Stimulated activated naive CD8-positive, alpha-beta T cell treated with anti-CD3 and anti-CD28 coated beads, Interleukin-15, amount 100 ng/mL, for 72 hours (primary cell): ENCODE measurements at regions not wholly inside any gene's neighbourhood (a gene's known extent, or its start where the extent isn't known, plus 50 kb on each side); places are given as distances from the start of the nearest gene placed in this dataset.
"Not testable (repeated sequence)": the region's sequence is repeated elsewhere in the genome, so short reads cannot be mapped to it uniquely, and the experiment has no call there.

Source experiments
- ATAC-seq: fragments of 150-1000 bp; cut with Tn5 transposase; 2 replicates; pipeline ENCODE4 v1.10.0; 2021; ENCODE audit warnings: mild to moderate bottlenecking, moderate library complexity
- DNase-seq, 2 donors: peaks; one replicate each; pipeline ENCODE4 v3.0.0; 2021 to 2022
- H3K27ac Mint-ChIP-seq, 2 donors: one replicate each; pipeline ENCODE4 v1.8.0; 2022; ENCODE audit warnings: mild to moderate bottlenecking in 2 of 2, mixed read lengths in 2 of 2, moderate library complexity in 2 of 2
- H3K27me3 Mint-ChIP-seq: one replicate; pipeline ENCODE4 v1.8.0; 2022; ENCODE audit warnings: mixed read lengths
- H3K4me1 Mint-ChIP-seq: one replicate; pipeline ENCODE4 v1.8.0; 2022; ENCODE audit warnings: mild to moderate bottlenecking, mixed read lengths
- H3K4me3 Mint-ChIP-seq, 2 donors: one replicate each; pipeline ENCODE4 v1.8.0; 2022; ENCODE audit warnings: mild to moderate bottlenecking in 2 of 2, mixed read lengths in 2 of 2, moderate library complexity in 1 of 2
- H3K9me3 Mint-ChIP-seq, 2 donors: one replicate each; pipeline ENCODE4 v1.8.0; 2022; ENCODE audit warnings: mixed read lengths in 2 of 2

DNA sequence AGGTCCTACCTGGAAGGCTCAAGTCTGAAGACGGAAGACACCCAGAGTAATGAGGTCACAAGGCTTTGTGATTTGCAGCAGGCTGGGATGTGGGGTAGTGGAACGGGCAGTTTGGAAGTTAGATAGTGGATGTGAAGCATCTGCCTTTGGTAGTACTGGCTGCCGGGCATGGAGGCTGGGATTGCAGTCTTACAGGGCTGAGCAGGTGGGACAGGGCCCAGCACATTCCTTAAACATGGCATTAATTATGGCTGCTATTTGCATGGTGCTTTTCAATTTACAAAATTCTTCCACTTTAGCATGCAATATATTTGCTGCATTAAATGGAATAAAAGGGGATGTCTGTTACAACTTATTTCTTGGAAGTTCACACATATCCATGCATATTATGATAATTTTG is 161.2 kb downstream of the UTP18 start:
- H3K4me1 Mint-ChIP-seq: peaks cover 13% of the 10 kb centered on the region
- H3K27ac Mint-ChIP-seq: no peak overlapping the region
- H3K4me3 Mint-ChIP-seq: no peak overlapping the region
- DNase-seq: no peak
- H3K9me3 Mint-ChIP-seq: no peaks in the 10 kb centered on the region
- H3K27me3 Mint-ChIP-seq: no peaks in the 10 kb centered on the region
- no peak for ATAC-seq

DNA sequence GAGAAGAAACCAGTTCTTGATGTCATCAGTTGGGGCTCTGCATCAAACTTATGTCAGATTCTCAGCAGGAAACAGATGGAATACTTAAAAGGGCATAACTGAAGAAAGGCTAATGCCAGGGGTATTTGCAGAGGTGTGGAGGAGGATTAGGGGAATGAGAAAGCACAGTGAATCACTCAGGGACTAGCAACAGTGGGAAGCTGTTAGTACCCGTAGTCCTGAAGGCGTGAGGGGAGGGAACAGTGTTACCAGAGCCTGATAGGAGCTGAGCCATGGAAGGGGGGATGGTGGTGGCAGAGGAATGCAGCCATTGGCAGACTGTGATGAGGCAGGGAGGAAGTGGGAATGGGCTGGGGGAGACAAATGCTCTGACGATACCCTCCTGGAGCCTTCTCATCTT is 162.3 kb downstream of the UTP18 start:
- Mint-ChIP-seq H3K9me3 (no peaks in the 10 kb centered on the region), H3K27ac (peak overlapping the region in 1 of 2 donors; percentile 3), H3K27me3 (no peaks in the 10 kb centered on the region), H3K4me3 (no peak overlapping the region), H3K4me1 (peaks cover 24% of the 10 kb centered on the region)
- DNase-seq: no peak
- ATAC-seq: no peak

- no peaks in the 10 kb centered on the region for H3K9me3 Mint-ChIP-seq
- H3K27ac Mint-ChIP-seq: no peak overlapping the region
- H3K4me3 Mint-ChIP-seq: no peak overlapping the region
- peaks cover 30% of the 10 kb centered on the region for H3K4me1 Mint-ChIP-seq
- DNase-seq (no peak), ATAC-seq (no peak)
- no peaks in the 10 kb centered on the region for H3K27me3 Mint-ChIP-seq
Measured at GRCh38 chr17:51423421-51424160, 163.2 kb downstream of the UTP18 start.

DNA sequence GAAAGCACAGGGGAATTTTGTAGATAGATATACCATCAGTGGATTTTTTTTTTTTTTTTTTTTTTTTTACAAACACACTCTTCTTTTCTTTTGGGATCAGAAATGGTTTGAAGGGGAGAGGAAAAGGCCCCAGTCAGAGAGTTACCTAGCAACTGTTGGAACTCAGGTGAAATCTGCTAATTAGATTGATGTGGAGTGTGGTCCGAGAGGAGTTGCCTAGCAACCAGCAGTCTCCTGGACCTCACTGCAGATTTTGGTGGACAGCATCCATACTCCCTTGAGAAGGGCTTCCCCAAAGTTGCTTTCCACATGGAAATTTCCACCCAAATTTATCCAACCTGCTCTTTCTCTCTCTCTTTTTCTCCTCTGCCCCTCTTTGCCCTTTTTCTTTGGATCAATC is 165.4 kb downstream of the UTP18 start:
- H3K4me3 Mint-ChIP-seq: no peak overlapping the region
- no peak for ATAC-seq
- peak overlapping the region in 1 of 2 donors; percentile 36 for H3K27ac Mint-ChIP-seq
- H3K4me1 Mint-ChIP-seq: peaks cover 44% of the 10 kb centered on the region
- DNase-seq: no peak
- H3K27me3 Mint-ChIP-seq: no peaks in the 10 kb centered on the region
- no peaks in the 10 kb centered on the region for H3K9me3 Mint-ChIP-seq

GRCh38 chr17:51427323-51427811 is 167.0 kb downstream of the UTP18 start:
- DNase-seq (no peak), ATAC-seq (peak; percentile 70)
- Mint-ChIP-seq H3K27me3 (no peaks in the 10 kb centered on the region), H3K9me3 (no peaks in the 10 kb centered on the region), H3K4me1 (peaks cover 45% of the 10 kb centered on the region), H3K27ac (peak overlapping the region; percentile 57 to 96), H3K4me3 (peak overlapping the region; percentile 67 to 72)

DNA sequence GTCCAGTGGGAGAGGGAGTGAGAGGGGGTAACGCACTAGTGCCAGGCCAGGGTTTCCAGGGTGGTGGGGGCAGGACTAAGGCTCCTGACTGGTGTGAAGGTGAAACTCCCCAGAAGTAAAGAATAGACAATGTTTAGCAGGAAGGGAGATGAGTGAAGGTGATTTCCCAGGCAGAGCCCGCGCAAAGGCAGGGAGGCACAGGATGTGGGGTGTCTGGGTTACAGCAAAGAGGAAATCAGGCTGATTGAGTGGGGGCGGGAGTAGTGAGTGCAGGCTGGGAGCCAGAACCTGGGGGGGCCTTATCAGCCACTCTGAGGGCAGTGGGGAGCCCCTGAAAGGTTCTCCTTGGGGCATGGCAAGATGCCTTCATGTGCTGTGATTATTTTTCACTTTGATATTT is 167.5 kb downstream of the UTP18 start:
- Mint-ChIP-seq H3K9me3 (no peaks in the 10 kb centered on the region), H3K4me3 (peak overlapping the region; percentile 67 to 72)

GRCh38 chr17:51428668-51429495 is 168.5 kb downstream of the UTP18 start:
- ATAC-seq (no peak), DNase-seq (no peak)
- H3K4me3 Mint-ChIP-seq: no peak overlapping the region
- no peaks in the 10 kb centered on the region for H3K9me3 Mint-ChIP-seq
- H3K4me1 Mint-ChIP-seq: peaks cover 45% of the 10 kb centered on the region
- no peaks in the 10 kb centered on the region for H3K27me3 Mint-ChIP-seq
- peak overlapping the region; percentile 63 to 96 for H3K27ac Mint-ChIP-seq

More for the DNA sequence above, 167.5 kb downstream of the UTP18 start:
- peaks cover 45% of the 10 kb centered on the region for H3K4me1 Mint-ChIP-seq
- ATAC-seq: peak; percentile 97
- H3K27ac Mint-ChIP-seq: peak overlapping the region; percentile 57 to 96
- no peaks in the 10 kb centered on the region for H3K27me3 Mint-ChIP-seq
- peak; percentile 41 to 74 for DNase-seq

DNA sequence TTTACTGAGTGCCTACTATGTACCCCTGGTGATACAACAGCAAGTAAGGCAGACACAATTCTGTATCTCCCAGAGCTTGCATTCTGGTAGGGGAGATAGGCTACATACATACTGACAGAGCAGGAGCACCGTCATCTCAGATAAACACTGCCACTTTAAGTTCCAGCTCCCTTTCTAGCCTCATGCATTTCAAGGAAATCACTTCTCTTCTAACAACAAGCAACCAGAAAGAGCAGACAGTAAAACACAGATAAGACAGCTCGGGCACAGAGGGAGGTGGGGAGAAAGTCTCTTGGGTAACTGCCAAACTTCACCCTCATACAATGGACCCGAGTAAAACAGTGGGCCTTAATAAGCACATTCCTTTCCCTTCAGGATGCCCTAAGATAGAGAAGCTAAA is 169.6 kb downstream of the UTP18 start:
- Mint-ChIP-seq H3K4me1 (peaks cover 51% of the 10 kb centered on the region), H3K27ac (peak overlapping the region; percentile 6 to 72), H3K4me3 (peak overlapping the region in 1 of 2 donors; percentile 13)
- DNase-seq, H3K27me3 Mint-ChIP-seq, ATAC-seq, H3K9me3 Mint-ChIP-seq: not testable (repeated sequence)

GRCh38 chr17:51430591-51430990 is 170.2 kb downstream of the UTP18 start:
- no peak overlapping the region for H3K4me3 Mint-ChIP-seq
- peak overlapping the region in 1 of 2 donors; percentile 72 for H3K27ac Mint-ChIP-seq

GRCh38 chr17:51434434-51435170 is 174.3 kb downstream of the UTP18 start:
- Mint-ChIP-seq H3K4me1 (peaks cover 26% of the 10 kb centered on the region), H3K27me3 (no peaks in the 10 kb centered on the region), H3K4me3 (no peak overlapping the region), H3K27ac (no peak overlapping the region), H3K9me3 (no peaks in the 10 kb centered on the region)
- ATAC-seq (no peak), DNase-seq (no peak)

More at GRCh38 chr17:51430591-51430990, 170.2 kb downstream of the UTP18 start:
- Mint-ChIP-seq H3K27me3 (no peaks in the 10 kb centered on the region), H3K4me1 (peaks cover 51% of the 10 kb centered on the region), H3K9me3 (no peaks in the 10 kb centered on the region)
- ATAC-seq (no peak), DNase-seq (no peak)

DNA sequence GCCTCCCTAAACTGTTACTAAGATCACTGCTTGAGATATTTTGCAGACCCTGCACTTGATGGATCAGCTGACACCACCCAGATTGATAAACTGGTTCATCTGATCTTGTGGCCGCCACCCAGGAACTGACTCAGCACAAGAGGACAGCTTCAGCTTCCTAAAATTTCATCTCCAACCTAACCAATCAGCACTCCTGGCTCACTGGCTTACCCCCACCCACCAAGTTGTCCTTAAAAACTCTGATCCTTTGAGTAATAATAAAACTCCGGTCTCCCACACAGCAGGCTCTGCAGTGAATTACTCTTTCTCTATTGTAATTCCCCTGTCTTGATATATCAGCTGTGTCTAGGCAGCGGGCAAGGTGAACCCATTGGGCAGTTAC is 174.8 kb downstream of the UTP18 start:
- no peak overlapping the region for H3K27ac Mint-ChIP-seq
- peaks cover 24% of the 10 kb centered on the region for H3K4me1 Mint-ChIP-seq
- no peak for ATAC-seq
- H3K9me3 Mint-ChIP-seq: no peaks in the 10 kb centered on the region
- H3K27me3 Mint-ChIP-seq: no peaks in the 10 kb centered on the region
- no peak overlapping the region for H3K4me3 Mint-ChIP-seq
- DNase-seq: no peak

- Mint-ChIP-seq H3K4me3 (no peak overlapping the region), H3K9me3 (no peaks in the 10 kb centered on the region), H3K27me3 (no peaks in the 10 kb centered on the region), H3K27ac (no peak overlapping the region), H3K4me1 (peaks cover 19% of the 10 kb centered on the region)
- DNase-seq (no peak), ATAC-seq (peak; percentile 54)
Measured at GRCh38 chr17:51435641-51436091, 175.3 kb downstream of the UTP18 start.

GRCh38 chr17:51439395-51440229 is 179.3 kb downstream of the UTP18 start:
- H3K4me1 Mint-ChIP-seq: peaks cover 12% of the 10 kb centered on the region
- ATAC-seq: no peak

DNA sequence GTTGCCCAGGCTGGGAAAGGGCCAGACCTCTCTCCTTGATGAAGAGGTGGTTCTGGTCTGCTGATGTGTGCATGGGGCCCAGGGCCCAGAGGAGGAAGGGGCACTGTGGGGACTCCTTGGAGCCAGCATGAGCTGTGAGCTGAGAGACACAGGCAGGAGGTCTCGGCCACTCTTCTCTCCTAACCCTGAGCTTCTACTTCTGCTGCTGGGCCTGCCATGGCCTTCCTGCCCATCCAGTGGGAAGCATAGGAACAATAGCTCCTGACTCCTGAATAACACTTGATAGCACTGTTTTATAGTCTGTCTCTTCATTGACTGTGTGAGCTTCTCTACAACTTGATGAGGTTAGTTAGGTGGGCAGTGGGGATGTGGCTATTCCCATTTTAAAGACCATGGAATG is 181.1 kb downstream of the UTP18 start:
- H3K4me3 Mint-ChIP-seq: no peak overlapping the region
- no peaks in the 10 kb centered on the region for H3K9me3 Mint-ChIP-seq
- ATAC-seq: no peak
- peak overlapping the region in 1 of 2 donors; percentile 7 for H3K27ac Mint-ChIP-seq
- DNase-seq: no peak
- H3K27me3 Mint-ChIP-seq: no peaks in the 10 kb centered on the region
- H3K4me1 Mint-ChIP-seq: peaks cover 22% of the 10 kb centered on the region

More at GRCh38 chr17:51439395-51440229, 179.3 kb downstream of the UTP18 start:
- peak overlapping the region in 1 of 2 donors; percentile 74 for H3K27ac Mint-ChIP-seq
- no peaks in the 10 kb centered on the region for H3K9me3 Mint-ChIP-seq
- no peaks in the 10 kb centered on the region for H3K27me3 Mint-ChIP-seq
- DNase-seq: no peak
- no peak overlapping the region for H3K4me3 Mint-ChIP-seq
